Transverse colon (tissue), 3 donors: ENCODE measurements at regions not wholly inside any gene's neighbourhood (a gene's known extent, or its start where the extent isn't known, plus 50 kb on each side); places are given as distances from the start of the nearest gene placed in this dataset.

Experiments used
- CTCF ChIP-seq, 5 experiments: fragments of 200-600 bp in 3 of 5; fragments of 450-650 bp in 2 of 5; sonication (generic) in 3 of 5; IDR thresholded peaks; 1 replicate in 2 of 5; 2 replicates in 3 of 5; pipeline ENCODE4 v1.5.1; 2016 to 2017; ENCODE audit warnings: antibody characterized with exemption in 5 of 5, inconsistent platforms in 3 of 5, mild to moderate bottlenecking in 2 of 5, moderate library complexity in 1 of 5
- EP300 ChIP-seq: sonication (generic); formaldehyde crosslinking; IDR thresholded peaks from one replicate; pipeline ENCODE4 v1.6.1; 2017; ENCODE audit warnings: antibody characterized with exemption, low read depth
- POLR2A ChIP-seq: fragments of 450-650 bp; IDR thresholded peaks from one replicate; pipeline ENCODE4 v1.6.1; 2016; ENCODE audit warnings: antibody characterized with exemption, mild to moderate bottlenecking, moderate library complexity

GRCh38 chr6:11345536-11345935 is 113.1 kb upstream of the NEDD9 start:
- TF ChIP-seq CTCF (IDR thresholded peaks at IDR 0.05): no peak
- TF ChIP-seq POLR2A: no peak
- TF ChIP-seq EP300: no peak
